LoVo (cell line): ENCODE measurements at regions not wholly inside any gene's neighbourhood (a gene's known extent, or its start where the extent isn't known, plus 50 kb on each side); places are given as distances from the start of the nearest gene placed in this dataset.
A peak's percentile ranks its signal among the peaks of the same experiment; 100 is the strongest.

Experiments used
- DNase-seq: peaks from one replicate; pipeline ENCODE4 v3.0.0-alpha.2; 2016; ENCODE audit warnings: low spot score

DNA sequence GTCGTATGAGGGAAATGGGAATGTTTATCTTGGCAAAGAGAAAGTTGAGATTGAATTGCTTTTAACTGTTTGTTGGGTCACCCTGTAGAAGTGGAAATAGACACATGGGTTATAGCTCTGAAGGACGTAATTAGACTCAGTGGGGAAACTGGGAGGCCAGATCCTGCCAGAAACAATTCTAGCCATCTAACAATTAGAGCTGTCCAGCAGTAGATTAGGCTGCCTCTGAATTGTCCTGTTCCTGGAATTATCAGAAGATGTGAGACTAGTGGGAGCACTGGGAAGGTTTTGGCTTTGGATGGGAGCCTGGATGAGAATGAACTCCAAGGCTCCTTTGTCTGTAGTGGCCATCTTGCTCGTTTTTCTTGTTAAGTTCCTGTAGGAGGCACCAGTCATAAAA, 61.9 kb upstream of the IGFBP7 start:
- no peak for DNase-seq

DNA sequence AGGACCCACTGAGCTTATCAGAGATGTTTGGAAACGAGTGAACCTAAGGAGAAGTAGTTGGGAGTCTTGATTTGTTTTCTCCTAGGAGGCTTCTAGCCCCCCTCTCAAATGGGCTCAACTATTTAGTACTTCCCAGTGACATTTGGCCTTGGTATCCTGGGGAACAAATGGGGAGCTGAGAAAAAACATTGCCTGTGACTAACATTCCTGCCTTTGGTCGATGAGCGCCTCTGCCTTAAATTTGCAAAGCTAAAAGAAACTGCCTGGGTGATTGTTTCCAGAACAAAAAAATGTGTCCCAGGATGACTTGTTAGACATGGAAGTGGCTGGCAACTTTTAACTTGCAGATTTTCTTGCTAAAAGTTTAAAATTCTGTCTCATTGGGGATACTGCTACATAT, 58.8 kb upstream of the IGFBP7 start:
- DNase-seq: no peak

- DNase-seq: peak; percentile 83
These were observed 53.6 kb upstream of the IGFBP7 start for GRCh38 chr4:57163530-57164459.

DNA sequence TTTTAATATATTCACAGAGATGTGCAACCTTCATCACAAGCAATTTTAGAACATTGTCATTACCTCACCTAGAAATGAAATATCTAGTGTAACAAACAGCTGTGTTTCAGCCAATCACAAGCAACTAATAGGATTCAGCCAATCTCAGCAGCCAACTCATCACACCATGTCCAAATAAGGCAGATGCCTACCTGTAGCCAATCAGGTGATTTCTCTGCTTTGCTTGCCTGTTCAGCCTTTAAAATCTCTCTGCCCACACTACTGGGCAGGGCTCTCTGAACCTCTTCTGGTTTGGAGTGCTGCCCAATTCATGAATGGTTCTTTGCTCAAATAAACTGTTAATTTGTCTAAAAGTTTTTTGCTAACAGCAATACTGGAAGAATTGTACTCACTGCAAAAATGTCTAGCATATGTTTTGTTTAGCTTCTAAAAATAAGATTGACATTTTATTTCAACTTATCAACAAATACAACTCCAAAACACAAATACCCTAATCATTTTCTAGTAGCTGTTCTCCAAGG, 52.4 kb upstream of the IGFBP7 start:
- DNase-seq: no peak
